ENCODE measurements at regions not wholly inside any gene's neighbourhood (a gene's known extent, or its start where the extent isn't known, plus 50 kb on each side); places are given as distances from the start of the nearest gene placed in this dataset.
"Not testable (repeated sequence)": the region's sequence is repeated elsewhere in the genome, so short reads cannot be mapped to it uniquely, and the experiment has no call there.

DNA sequence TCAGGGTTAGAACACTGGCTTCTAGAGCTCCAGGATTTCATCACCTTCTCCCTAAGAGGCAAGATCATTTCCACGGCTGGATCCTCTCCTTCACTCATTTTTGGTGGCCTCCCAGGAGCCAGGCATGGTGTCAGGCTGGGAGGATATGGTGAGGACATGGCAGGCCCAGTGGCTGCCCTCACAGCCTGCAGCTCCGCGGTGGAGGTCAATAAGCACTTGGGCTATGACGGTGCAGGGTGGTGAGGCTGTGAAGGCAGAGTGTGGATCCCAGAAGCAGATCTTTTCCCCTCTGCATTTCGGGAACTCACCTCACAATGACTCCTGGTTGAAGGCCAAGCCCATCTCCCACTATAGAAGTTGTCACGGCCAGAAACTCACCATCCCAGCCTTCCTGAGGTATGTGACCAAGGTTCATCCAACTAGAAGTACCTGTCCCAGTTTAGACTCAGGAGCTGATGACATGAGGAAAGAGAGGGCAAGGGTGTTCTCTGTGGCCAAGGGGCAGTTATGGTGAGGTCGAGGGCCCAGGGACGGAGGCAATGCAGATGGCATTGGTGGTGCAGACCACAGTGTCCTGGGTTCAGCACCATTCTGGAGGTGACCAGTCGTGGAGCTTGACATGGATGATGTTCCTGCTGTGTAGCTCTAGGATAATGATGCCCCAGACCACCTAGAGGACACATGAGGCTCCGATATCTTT, 100.1 kb upstream of the SMAD3 start:
- DNase-seq (ENCODE audit: low read depth): no peak

DNA sequence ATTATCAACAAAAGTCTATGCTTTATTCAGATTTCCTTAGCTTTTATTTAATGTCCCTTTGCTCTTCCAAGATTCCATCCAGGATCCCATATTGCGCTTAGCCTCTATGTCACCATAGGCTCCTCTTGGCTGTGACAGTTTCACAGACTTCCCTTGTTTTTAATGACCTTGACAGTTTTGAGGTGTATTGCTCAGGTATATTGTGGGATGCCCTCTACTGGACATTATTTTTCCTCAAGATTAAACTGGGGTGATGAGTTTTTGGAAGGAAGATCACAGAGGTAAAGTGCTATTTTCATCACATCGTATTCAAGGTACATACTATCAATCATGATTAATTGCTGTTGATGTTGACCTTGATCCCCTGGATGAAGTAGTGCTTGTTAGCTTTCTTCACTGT, 99.1 kb upstream of the SMAD3 start:
- no peak overlapping the region for H3K4me3 ChIP-seq (ENCODE audit: low read length)
- DNase-seq (ENCODE audit: low read depth): no peak
- no peak for TF ChIP-seq CTCF (conservative IDR thresholded peaks at IDR 0.05; ENCODE audit: low read length)

More for the DNA sequence above, 100.1 kb upstream of the SMAD3 start:
- H3K4me3 ChIP-seq (ENCODE audit: low read length): no peak overlapping the region
- TF ChIP-seq CTCF (conservative IDR thresholded peaks at IDR 0.05; ENCODE audit: low read length): no peak

GRCh38 chr15:66968806-66969596, 96.4 kb upstream of the SMAD3 start:
- no peak for TF ChIP-seq CTCF (conservative IDR thresholded peaks at IDR 0.05; ENCODE audit: low read length)
- no peak overlapping the region for H3K4me3 ChIP-seq (ENCODE audit: low read length)
- no peak for DNase-seq (ENCODE audit: low read depth)

GRCh38 chr15:66974131-66974530, 91.3 kb upstream of the SMAD3 start:
- DNase-seq (ENCODE audit: low read depth); H3K4me3 ChIP-seq (ENCODE audit: low read length): not testable (repeated sequence)

GRCh38 chr15:66976106-66976640, 89.2 kb upstream of the SMAD3 start:
- H3K4me3 ChIP-seq (ENCODE audit: low read length); DNase-seq (ENCODE audit: low read depth): not testable (repeated sequence)

GRCh38 chr15:66980326-66980725, 85.1 kb upstream of the SMAD3 start:
- not testable (repeated sequence) for H3K4me3 ChIP-seq (ENCODE audit: low read length); DNase-seq (ENCODE audit: low read depth)

DNA sequence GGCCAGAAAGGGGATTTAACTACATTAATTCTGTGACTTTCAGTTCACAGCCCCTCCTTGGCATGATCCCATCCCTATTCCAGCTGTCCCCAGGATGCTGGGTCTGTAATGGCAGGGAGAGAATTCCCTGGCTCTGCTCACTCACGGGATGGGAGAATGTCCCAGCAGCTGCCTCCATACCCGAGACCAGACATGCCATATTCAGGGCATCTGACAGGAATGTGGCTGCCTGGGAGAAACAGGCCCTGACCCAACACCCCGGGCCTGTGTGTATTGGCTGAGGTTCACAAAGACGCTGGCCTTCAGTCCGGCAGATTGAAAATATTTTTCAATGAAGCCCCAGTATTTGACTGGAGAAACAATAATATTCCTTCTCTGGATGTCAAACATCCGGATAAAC, 83.6 kb upstream of the SMAD3 start:
- TF ChIP-seq CTCF (conservative IDR thresholded peaks at IDR 0.05; ENCODE audit: low read length): no peak
- DNase-seq (ENCODE audit: low read depth): no peak
- no peak overlapping the region for H3K4me3 ChIP-seq (ENCODE audit: low read length)

GRCh38 chr15:66982250-66982649, 83.2 kb upstream of the SMAD3 start:
- no peak for TF ChIP-seq CTCF (conservative IDR thresholded peaks at IDR 0.05; ENCODE audit: low read length)
- no peak for DNase-seq (ENCODE audit: low read depth)
- H3K4me3 ChIP-seq (ENCODE audit: low read length): no peak overlapping the region
